ENCODE measurements at regions not wholly inside any gene's neighbourhood (a gene's known extent, or its start where the extent isn't known, plus 50 kb on each side); places are given as distances from the start of the nearest gene placed in this dataset.

GRCh38 chr4:152234571-152234970 is 301.3 kb downstream of the FBXW7 start:
- no peak for DNase-seq

- DNase-seq: no peak
Measured at GRCh38 chr4:152232271-152232670, 303.6 kb downstream of the FBXW7 start.

GRCh38 chr4:152229782-152230289 is 306.1 kb downstream of the FBXW7 start:
- DNase-seq: no peak

GRCh38 chr4:152225680-152226079 is 310.2 kb downstream of the FBXW7 start:
- DNase-seq: no peak

GRCh38 chr4:152224721-152225420 is 311.0 kb downstream of the FBXW7 start:
- no peak for DNase-seq

- DNase-seq: no peak
Measured at GRCh38 chr4:152224223-152224622, 311.7 kb downstream of the FBXW7 start.

GRCh38 chr4:152223600-152223999 is 312.3 kb downstream of the FBXW7 start:
- DNase-seq: no peak

- no peak for DNase-seq
Measured at GRCh38 chr4:152221816-152222516, 313.9 kb downstream of the FBXW7 start.

GRCh38 chr4:152220201-152220666 is 315.7 kb downstream of the FBXW7 start:
- no peak for DNase-seq

GRCh38 chr4:152218576-152218975 is 317.3 kb downstream of the FBXW7 start:
- DNase-seq: no peak

- DNase-seq: no peak
Measured at GRCh38 chr4:152217896-152218295, 318.0 kb downstream of the FBXW7 start.

GRCh38 chr4:152211936-152212653 is 323.8 kb downstream of the FBXW7 start:
- no peak for DNase-seq

- no peak for DNase-seq
Measured at GRCh38 chr4:152209772-152210493, 326.0 kb downstream of the FBXW7 start.

- DNase-seq: no peak
Measured at GRCh38 chr4:152207378-152207720, 328.5 kb downstream of the FBXW7 start.

- DNase-seq: no peak
Measured at GRCh38 chr4:152206646-152207377, 329.1 kb downstream of the FBXW7 start.

- no peak for DNase-seq
Measured at GRCh38 chr4:152206185-152206584, 329.7 kb downstream of the FBXW7 start.

- DNase-seq: no peak
Measured at GRCh38 chr4:152202415-152202814, 333.5 kb downstream of the FBXW7 start.

GRCh38 chr4:152200511-152201333 is 335.2 kb downstream of the FBXW7 start:
- no peak for DNase-seq

GRCh38 chr4:152197211-152197610 is 338.7 kb downstream of the FBXW7 start:
- DNase-seq: no peak

- DNase-seq: no peak
Measured at GRCh38 chr4:152195888-152196287, 340.0 kb downstream of the FBXW7 start.

GRCh38 chr4:152193059-152193458 is 342.8 kb downstream of the FBXW7 start:
- DNase-seq: no peak
